HAP-1 (cell line): ENCODE measurements at regions not wholly inside any gene's neighbourhood (a gene's known extent, or its start where the extent isn't known, plus 50 kb on each side); places are given as distances from the start of the nearest gene placed in this dataset.
A peak's percentile ranks its signal among the peaks of the same experiment; 100 is the strongest.
"Not testable (repeated sequence)": the region's sequence is repeated elsewhere in the genome, so short reads cannot be mapped to it uniquely, and the experiment has no call there.

Source experiments
- DNase-seq, 2 experiments: peaks; one replicate each; pipeline ENCODE4 v3.0.0-alpha.2; 2016 to 2020; ENCODE audit warnings: low spot score in 2 of 2
- H3K27me3 ChIP-seq: fragments of 250-450 bp; sonication (Bioruptor Pico); 2 replicates; pipeline ENCODE4 v1.5.1; 2020; ENCODE audit warnings: low read depth, mild to moderate bottlenecking, moderate library complexity
- H3K36me3 ChIP-seq: fragments of 250-450 bp; sonication (Bioruptor Pico); replicated peaks from 2 replicates; pipeline ENCODE4 v1.5.1; 2020; ENCODE audit warnings: mild to moderate bottlenecking
- H3K4me1 ChIP-seq: fragments of 250-450 bp; sonication (Bioruptor Pico); 2 replicates; pipeline ENCODE4 v1.5.1; 2020; ENCODE audit warnings: mild to moderate bottlenecking
- H3K4me3 ChIP-seq: fragments of 250-450 bp; sonication (Bioruptor Pico); 2 replicates; pipeline ENCODE4 v1.5.1; 2020; ENCODE audit warnings: mild to moderate bottlenecking, moderate library complexity
- H3K9me3 ChIP-seq: fragments of 250-450 bp; sonication (Bioruptor Pico); 2 replicates; pipeline ENCODE4 v1.5.1; 2020; ENCODE audit warnings: mild to moderate bottlenecking, moderate library complexity
- in situ Hi-C: fragments of 300-500 bp; cut with MboI; formaldehyde crosslinking; loops from 3 replicates; pipeline ENCODE4 v1.14.3; 2020; ENCODE audit warnings: low sequenced_read_pairs, inconsistent platforms, mixed read lengths

DNA sequence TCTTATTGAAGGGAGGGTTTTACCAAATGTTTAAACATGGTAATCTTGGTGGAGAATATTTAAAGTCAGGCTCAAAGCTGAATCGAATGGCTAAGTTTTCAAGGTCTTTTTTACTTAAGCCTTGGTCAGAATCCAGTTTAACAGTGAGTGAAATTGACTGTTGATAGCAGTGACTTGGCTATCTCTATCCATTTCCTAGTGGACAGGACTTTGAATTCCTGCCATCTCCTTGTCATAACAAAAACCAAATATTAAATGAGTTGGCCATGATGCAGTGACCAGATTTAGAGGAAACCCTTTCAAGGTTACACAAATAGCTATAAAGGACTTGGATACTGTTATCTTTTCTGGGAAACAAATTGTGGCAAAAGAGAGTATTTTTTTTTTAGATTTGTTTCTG lies 92.0 kb downstream of the JRKL start:
- Histone ChIP-seq H3K4me3 (no peak overlapping the region), H3K36me3 (no peaks in the 10 kb centered on the region), H3K4me1 (no peaks in the 10 kb centered on the region), H3K9me3 (no peaks in the 10 kb centered on the region), H3K27me3 (no peaks in the 10 kb centered on the region; the same call in 1 of the 2 replicates)
- DNase-seq: no peak
- in situ Hi-C loops: no loop called here

DNA sequence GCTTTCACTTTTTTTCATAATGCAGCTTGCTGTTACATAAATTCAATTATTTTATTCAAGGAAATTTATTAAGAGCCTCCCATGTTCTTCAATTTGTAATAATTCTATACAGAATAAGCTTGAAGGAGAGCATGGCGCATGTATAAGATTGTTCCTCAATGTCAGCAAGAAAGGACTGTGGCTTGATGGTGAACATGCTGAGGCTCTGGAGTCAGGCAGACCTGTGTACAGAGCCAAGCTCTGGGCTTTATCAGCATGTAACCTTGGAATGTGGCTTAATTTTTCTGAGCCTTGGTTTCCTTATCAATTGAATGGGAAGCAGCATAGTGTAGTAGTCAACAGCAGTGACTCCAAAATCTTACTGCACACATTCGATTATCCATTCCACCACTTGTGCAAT lies 92.4 kb downstream of the JRKL start:
- Histone ChIP-seq H3K9me3 (no peaks in the 10 kb centered on the region), H3K36me3 (no peaks in the 10 kb centered on the region), H3K4me3 (no peak overlapping the region), H3K27me3 (no peaks in the 10 kb centered on the region; the same call in 1 of the 2 replicates), H3K4me1 (no peaks in the 10 kb centered on the region)
- DNase-seq: no peak
- in situ Hi-C loops: no loop called here

DNA sequence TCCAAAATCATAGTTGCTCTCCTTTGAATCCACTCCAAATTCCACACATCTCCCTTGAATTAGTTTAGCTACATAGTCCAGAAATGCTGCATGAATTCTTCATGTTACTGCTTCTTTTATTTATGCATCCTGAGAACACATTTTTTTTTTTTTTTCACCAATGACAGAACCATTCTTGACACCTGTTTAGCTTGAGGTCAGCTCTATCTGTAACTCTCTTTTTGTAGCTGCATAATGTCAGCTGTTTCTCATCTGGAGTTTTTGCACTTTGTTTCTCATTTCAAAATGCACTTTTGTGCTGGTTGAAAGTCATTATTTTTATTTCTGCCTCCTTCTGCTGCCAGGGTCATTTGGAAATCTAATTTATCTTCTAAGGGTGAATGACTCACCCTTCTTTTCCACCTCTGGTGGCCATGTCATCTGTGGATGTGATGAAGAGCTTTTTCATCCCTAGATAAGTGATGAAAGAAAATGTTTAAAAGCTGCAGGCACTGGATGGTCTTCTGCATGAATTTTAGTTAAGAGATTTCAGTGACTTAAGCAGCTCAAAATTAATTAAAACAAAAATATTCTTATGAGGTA lies 93.7 kb downstream of the JRKL start:
- in situ Hi-C loops: no loop called here
- Histone ChIP-seq H3K27me3 (peaks cover 4% of the 10 kb centered on the region), H3K4me1 (no peaks in the 10 kb centered on the region), H3K36me3 (no peaks in the 10 kb centered on the region), H3K9me3 (no peaks in the 10 kb centered on the region), H3K4me3 (no peak overlapping the region)
- no peak for DNase-seq

DNA sequence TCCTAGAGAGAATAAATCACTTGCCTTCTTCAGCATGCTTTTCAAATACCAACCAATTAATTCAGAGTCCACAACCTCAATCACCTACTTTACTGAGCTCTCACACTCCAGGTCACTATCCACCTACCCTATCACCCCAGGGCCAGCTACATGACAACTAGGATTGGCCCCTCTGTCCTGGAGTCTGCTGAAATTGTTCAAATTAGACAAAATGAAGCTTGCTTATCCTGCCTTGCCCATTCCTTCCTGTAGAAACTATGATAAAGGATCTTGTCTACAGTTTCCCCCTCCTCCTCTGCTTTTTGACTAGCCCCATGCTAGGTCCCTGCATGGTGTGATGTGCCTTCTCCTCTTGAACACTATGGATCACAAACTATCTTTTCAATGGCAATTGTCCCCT lies 94.5 kb downstream of the JRKL start:
- in situ Hi-C loops: no loop called here
- Histone ChIP-seq H3K36me3 (no peaks in the 10 kb centered on the region), H3K4me1 (no peaks in the 10 kb centered on the region), H3K4me3 (no peak overlapping the region), H3K27me3 (peaks cover 4% of the 10 kb centered on the region), H3K9me3 (no peaks in the 10 kb centered on the region)
- no peak for DNase-seq

DNA sequence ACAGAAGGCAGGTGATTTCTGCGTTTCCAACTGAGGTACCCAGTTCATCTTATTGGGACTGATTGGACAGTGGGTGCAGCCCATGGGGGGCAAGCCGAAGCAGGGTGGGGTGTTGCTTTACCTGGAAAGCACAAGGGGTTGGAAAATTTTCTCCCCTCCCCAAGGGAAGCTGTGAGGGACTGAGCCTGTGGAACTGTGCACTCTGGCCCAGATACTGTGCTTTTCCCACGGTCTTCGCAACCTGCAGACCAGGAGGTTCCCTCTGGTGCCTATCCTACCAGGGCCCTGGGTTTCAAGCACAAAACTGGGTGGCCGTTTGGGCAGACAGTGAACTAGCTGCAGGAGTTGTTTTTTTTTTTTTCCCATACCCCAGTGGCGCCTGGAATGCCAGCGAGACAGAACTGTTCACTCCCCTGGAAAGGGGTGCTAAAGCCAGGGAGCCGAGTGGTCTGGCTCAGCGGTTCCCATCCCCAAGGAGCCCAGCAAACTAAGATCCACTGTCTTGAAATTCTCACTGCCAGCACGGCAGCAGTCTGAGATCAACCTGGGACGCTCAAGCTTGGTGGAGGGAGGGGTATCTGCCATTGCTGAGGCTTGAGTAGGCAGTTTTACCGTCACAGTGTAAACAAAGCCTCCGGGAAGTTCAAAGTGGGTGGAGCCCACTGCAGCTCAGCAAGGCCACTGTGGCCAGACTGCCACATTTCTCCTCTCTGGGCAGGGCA lies 97.2 kb downstream of the JRKL start:
- Histone ChIP-seq H3K4me3 (no peak overlapping the region), H3K4me1 (no peaks in the 10 kb centered on the region), H3K27me3 (peaks cover 6% of the 10 kb centered on the region; the same call in 1 of the 2 replicates), H3K9me3 (no peaks in the 10 kb centered on the region), H3K36me3 (no peaks in the 10 kb centered on the region)
- in situ Hi-C loops: no loop called here
- peak in 1 of 2 experiments; percentile 24 for DNase-seq

DNA sequence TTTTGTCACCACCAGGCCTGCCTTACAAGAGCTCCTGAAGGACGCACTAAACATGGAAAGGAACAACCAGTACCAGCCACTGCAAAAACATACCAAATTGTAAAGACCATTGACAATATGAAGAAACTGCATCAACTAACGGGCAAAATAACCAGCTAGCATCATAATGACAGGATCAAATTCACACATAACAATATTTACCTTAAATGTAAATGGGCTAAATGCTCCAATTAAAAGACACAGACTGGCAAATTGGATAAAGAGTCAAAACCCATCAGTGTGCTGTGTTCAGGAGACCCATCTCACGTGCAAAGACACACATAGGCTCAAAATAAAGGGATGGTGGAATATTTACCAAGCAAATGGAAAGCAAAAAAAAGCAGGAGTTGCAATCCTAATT lies 99.1 kb downstream of the JRKL start:
- H3K9me3 ChIP-seq, in situ Hi-C loops, DNase-seq, H3K4me1 ChIP-seq, H3K36me3 ChIP-seq, H3K27me3 ChIP-seq, H3K4me3 ChIP-seq: not testable (repeated sequence)

DNA sequence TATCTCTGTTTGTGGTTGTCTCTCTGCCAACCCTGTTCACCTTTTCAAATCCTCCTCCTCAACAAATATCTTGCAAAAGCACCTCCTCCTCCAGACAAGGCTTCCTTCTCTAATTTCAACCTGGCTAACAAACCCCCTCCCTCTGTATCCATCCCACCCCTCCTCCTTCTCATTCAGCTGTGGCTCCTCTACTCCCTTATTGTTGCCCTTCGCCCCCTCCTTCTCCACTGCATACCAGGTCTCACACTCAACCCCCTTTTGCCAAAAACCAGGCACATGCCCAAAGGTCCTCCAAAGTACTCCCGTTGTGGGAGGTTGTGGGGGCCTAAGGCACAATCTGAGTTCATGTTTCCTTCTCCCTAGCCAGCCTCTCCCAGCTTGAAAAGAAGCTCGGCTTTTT lies 110.6 kb downstream of the JRKL start:
- no peaks in the 10 kb centered on the region for H3K4me1 ChIP-seq
- no peaks in the 10 kb centered on the region for H3K9me3 ChIP-seq
- in situ Hi-C loops: no loop called here
- no peak for DNase-seq
- no peak overlapping the region for H3K4me3 ChIP-seq
- H3K36me3 ChIP-seq: no peaks in the 10 kb centered on the region
- H3K27me3 ChIP-seq: no peaks in the 10 kb centered on the region

DNA sequence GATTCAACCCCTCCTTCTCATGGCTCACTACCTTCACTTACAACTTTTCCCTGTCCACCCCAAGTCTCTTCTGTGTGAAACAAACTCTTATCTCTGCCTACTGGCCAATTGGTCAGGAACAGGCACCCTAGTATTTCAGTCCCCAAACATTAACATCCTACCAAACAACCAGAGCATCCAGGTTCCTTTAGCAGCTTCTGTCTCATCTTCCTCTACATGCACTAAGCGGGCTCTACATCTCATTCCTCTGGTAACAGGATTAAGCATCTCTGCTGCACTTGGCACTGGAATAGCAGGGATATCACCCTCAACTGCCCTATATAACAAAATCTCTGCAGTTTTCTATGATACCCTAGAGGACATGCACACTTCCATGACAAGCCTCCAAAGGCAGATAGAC lies 116.2 kb downstream of the JRKL start:
- no peak for DNase-seq
- Histone ChIP-seq H3K27me3 (peaks cover 2% of the 10 kb centered on the region; the same call in 1 of the 2 replicates), H3K4me1 (no peaks in the 10 kb centered on the region), H3K9me3 (no peaks in the 10 kb centered on the region), H3K36me3 (no peaks in the 10 kb centered on the region), H3K4me3 (no peak overlapping the region)
- in situ Hi-C loops: no loop called here

DNA sequence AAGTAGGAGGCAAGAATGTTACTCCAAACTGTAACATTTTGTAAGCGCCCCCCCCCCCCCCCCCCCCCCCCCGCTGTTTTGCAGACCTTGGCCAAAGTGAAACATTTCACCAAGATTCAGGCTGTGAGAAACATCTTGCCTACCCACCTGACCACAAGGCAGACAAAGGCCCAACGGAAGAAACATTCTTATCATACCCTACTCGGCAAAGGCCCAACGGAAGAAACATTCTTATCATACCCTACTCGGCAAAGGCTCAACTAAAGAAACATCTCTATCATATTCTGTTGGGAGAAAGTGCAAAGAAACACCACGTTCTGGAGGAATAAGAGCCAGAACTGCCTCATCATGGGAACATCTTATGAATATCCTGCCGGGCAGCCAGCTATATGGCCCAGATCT lies 117.1 kb downstream of the JRKL start:
- no peaks in the 10 kb centered on the region for H3K9me3 ChIP-seq
- H3K4me3 ChIP-seq: no peak overlapping the region
- no peak for DNase-seq
- H3K4me1 ChIP-seq: no peaks in the 10 kb centered on the region
- H3K36me3 ChIP-seq: no peaks in the 10 kb centered on the region
- in situ Hi-C loops: no loop called here
- H3K27me3 ChIP-seq: peaks cover 6% of the 10 kb centered on the region; the same call in 1 of the 2 replicates

DNA sequence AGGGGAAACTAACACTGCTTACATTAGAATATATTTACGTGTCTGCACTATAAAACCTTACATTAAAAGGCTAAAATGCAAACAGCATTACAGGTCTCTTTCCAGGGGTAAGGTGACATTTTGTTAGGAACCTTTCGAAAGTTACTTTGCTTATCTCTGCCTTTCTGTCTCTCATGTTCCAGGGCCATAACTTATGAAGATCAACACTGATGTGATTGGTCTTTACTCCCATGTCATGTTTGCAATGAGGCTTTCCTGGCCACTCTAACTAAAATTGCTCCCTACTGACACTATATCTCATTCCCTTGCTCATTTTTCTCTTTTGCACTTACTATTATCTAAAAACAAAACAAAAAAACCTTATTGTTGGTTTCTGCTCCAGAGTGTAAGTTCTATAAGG lies 119.0 kb downstream of the JRKL start:
- in situ Hi-C loops: no loop called here
- DNase-seq: no peak
- H3K36me3 ChIP-seq: no peaks in the 10 kb centered on the region
- no peaks in the 10 kb centered on the region for H3K4me1 ChIP-seq
- H3K4me3 ChIP-seq: no peak overlapping the region
- H3K9me3 ChIP-seq: no peaks in the 10 kb centered on the region
- H3K27me3 ChIP-seq: peaks cover 6% of the 10 kb centered on the region; the same call in 1 of the 2 replicates

DNA sequence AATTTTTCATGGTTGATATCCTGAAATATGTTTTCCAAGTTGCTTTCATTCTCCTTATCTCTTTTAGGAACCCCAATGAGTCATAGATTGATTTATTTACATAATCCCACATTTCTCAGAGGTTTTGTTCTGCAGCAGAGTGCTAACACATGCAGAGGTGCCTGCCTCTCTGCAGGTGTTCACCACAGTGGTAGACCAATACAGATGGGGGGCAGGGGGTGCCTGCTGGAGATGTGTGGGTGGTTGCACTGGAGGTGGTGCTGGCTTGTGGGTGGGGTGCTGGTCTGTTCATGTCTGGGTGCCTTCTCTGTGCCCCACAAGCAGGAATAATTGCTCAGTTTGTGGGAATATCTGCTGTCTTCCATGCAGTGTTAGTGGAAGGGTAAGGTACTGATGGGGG lies 131.1 kb downstream of the JRKL start:
- no peaks in the 10 kb centered on the region for H3K4me1 ChIP-seq
- H3K36me3 ChIP-seq: no peaks in the 10 kb centered on the region
- H3K27me3 ChIP-seq: peaks cover 5% of the 10 kb centered on the region; the same call in 1 of the 2 replicates
- in situ Hi-C loops: no loop called here
- no peaks in the 10 kb centered on the region for H3K9me3 ChIP-seq
- no peak for DNase-seq
- no peak overlapping the region for H3K4me3 ChIP-seq

DNA sequence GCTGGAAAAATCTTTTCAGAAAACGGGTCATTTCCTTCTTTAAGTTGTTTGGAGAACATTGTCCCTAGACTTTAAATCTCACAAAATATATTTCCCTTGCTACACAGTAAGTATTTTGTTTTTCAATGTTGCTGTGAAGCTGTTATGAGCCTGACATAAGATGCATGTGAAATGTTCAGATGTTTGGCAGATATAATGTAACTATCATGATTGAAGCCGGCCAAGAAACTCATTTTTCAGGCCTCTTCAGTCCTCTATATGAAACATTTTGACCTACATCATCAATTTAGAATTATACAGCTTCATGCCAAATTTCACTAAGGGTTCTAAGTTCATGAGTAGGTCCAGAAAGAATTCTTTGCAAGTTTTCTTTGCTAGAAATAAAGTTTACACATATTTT lies 133.8 kb downstream of the JRKL start:
- in situ Hi-C loops: no loop called here
- Histone ChIP-seq H3K36me3 (no peaks in the 10 kb centered on the region), H3K4me3 (no peak overlapping the region), H3K27me3 (peaks cover 5% of the 10 kb centered on the region; the same call in 1 of the 2 replicates), H3K9me3 (no peaks in the 10 kb centered on the region), H3K4me1 (no peaks in the 10 kb centered on the region)
- DNase-seq: no peak

DNA sequence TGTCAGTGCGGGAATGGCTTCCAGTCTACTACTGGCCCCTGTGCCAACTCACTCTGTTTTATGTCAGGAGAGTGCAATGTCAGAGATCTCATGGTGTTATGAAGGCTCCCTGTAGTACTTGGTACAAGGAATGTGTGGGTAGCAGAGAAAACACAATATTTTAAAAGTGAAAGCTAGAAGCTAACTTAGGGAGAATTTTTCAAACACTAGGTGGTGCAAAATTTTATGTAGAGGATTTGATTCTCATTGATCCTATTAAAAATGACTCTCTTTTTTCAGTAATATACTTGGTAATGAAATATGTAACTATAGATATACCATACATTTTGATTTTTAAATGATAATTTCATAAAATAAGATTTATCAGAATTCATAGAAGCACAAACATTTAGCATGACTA lies 134.7 kb downstream of the JRKL start:
- Histone ChIP-seq H3K27me3 (peaks cover 5% of the 10 kb centered on the region; the same call in 1 of the 2 replicates), H3K4me3 (no peak overlapping the region), H3K4me1 (no peaks in the 10 kb centered on the region), H3K36me3 (no peaks in the 10 kb centered on the region), H3K9me3 (no peaks in the 10 kb centered on the region)
- in situ Hi-C loops: no loop called here
- no peak for DNase-seq

DNA sequence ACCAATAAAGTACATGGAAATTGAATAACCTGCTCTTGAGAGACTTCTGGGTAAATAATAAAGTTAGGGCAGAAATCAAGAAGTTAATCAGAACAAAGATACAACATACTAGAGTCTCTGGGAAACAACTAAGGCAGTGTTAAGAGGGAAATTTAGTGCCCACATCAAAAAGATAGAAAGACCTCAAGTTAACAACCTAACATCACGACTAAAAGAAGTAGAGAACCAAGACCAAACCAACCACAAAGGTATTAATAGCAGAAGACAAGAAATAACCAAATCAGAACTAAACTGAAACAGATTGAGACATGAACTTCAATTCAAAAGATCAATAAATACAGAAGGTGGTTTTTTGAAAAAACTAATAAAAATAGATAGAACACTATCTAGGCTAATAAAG lies 140.7 kb downstream of the JRKL start:
- Histone ChIP-seq H3K36me3 (no peaks in the 10 kb centered on the region), H3K4me1 (no peaks in the 10 kb centered on the region), H3K9me3 (no peaks in the 10 kb centered on the region), H3K27me3 (peaks cover 3% of the 10 kb centered on the region), H3K4me3 (no peak overlapping the region)
- in situ Hi-C loops: no loop called here
- DNase-seq: no peak
